Liver (tissue), 3 donors: ENCODE measurements at regions not wholly inside any gene's neighbourhood (a gene's known extent, or its start where the extent isn't known, plus 50 kb on each side); places are given as distances from the start of the nearest gene placed in this dataset.

ENCODE experiments used
- ATF3 ChIP-seq: IDR thresholded peaks from 2 replicates; pipeline ENCODE4 v1.6.1; 2016; ENCODE audit warnings: antibody characterized with exemption
- CTCF ChIP-seq: fragments of 150-350 bp; IDR thresholded peaks from 2 replicates; pipeline ENCODE4 v1.5.1; 2017; ENCODE audit warnings: improper control_type of control experiment, low read depth, low read length; ENCODE audit not compliant: missing input control
- EGR1 ChIP-seq, 2 donors: IDR thresholded peaks; 2 replicates each; pipeline ENCODE4 v1.6.1; 2016 to 2018; ENCODE audit warnings: antibody characterized with exemption in 2 of 2, low read depth in 2 of 2
- FOXA1 ChIP-seq: IDR thresholded peaks from 2 replicates; pipeline ENCODE4 v1.6.1; 2016; ENCODE audit warnings: antibody characterized with exemption
- GABPA ChIP-seq, 2 donors: IDR thresholded peaks in 1 of 2; conservative IDR thresholded peaks in 1 of 2; 2 replicates each; pipeline ENCODE4 v1.6.1; 2016; ENCODE audit warnings: antibody characterized with exemption in 2 of 2, mild to moderate bottlenecking in 1 of 2, moderate library complexity in 1 of 2
- HNF4A ChIP-seq, 2 donors: conservative IDR thresholded peaks; 2 replicates each; pipeline ENCODE4 v1.6.1; 2016; ENCODE audit warnings: antibody characterized with exemption in 2 of 2, mild to moderate bottlenecking in 2 of 2
- HNF4G ChIP-seq: IDR thresholded peaks from 2 replicates; pipeline ENCODE4 v1.6.1; 2016; ENCODE audit warnings: antibody characterized with exemption
- JUND ChIP-seq, 2 donors: IDR thresholded peaks; 2 replicates each; pipeline ENCODE4 v1.6.1; 2016; ENCODE audit warnings: antibody characterized with exemption in 2 of 2
- MAX ChIP-seq: IDR thresholded peaks from 2 replicates; pipeline ENCODE4 v1.6.1; 2016; ENCODE audit warnings: antibody characterized with exemption
- RAD21 ChIP-seq, 2 donors: IDR thresholded peaks; 2 replicates each; pipeline ENCODE4 v1.6.1; 2016; ENCODE audit warnings: antibody characterized with exemption in 2 of 2, mild to moderate bottlenecking in 2 of 2
- REST ChIP-seq: IDR thresholded peaks from 2 replicates; pipeline ENCODE4 v1.6.1; 2016; ENCODE audit warnings: antibody characterized with exemption, mild to moderate bottlenecking
- SP1 ChIP-seq: IDR thresholded peaks from 2 replicates; pipeline ENCODE4 v1.6.1; 2018; ENCODE audit warnings: antibody characterized with exemption, mild to moderate bottlenecking
- TAF1 ChIP-seq: conservative IDR thresholded peaks from 2 replicates; pipeline ENCODE4 v1.6.1; 2016; ENCODE audit warnings: antibody characterized with exemption, mild to moderate bottlenecking
- YY1 ChIP-seq: IDR thresholded peaks from 2 replicates; pipeline ENCODE4 v1.6.1; 2016; ENCODE audit warnings: antibody characterized with exemption, mild to moderate bottlenecking
- donor health status: healthy.
- donor health status: healthy.

GRCh38 chr12:124463341-124463921, 104.0 kb downstream of the NCOR2 start:
- TF ChIP-seq RAD21 (IDR thresholded peaks at IDR 0.05) (no peak), CTCF (no peak), FOXA1 (no peak), EGR1 (IDR thresholded peaks at IDR 0.05; ENCODE audit: low read depth in 2 of 2) (no peak), REST (no peak), MAX (no peak), HNF4A (conservative IDR thresholded peaks at IDR 0.05) (no peak), GABPA (IDR thresholded peaks at IDR 0.05 in 1 of 2, conservative IDR thresholded peaks at IDR 0.05 in 1 of 2) (no peak), TAF1 (no peak), SP1 (no peak), ATF3 (no peak), YY1 (no peak), JUND (IDR thresholded peaks at IDR 0.05) (no peak), HNF4G (no peak)
